Glutamatergic neuron (in vitro differentiated cells): ENCODE measurements at regions not wholly inside any gene's neighbourhood (a gene's known extent, or its start where the extent isn't known, plus 50 kb on each side); places are given as distances from the start of the nearest gene placed in this dataset.

Experiments used
- DNase-seq: peaks from one replicate; pipeline ENCODE4 v3.0.0; 2022
- H3K27ac Mint-ChIP-seq: one replicate; pipeline ENCODE4 v1.8.0; 2020; ENCODE audit warnings: mild to moderate bottlenecking, mixed read lengths, inconsistent platforms; ENCODE audit not compliant: unreplicated experiment
- H3K27me3 Mint-ChIP-seq: one replicate; pipeline ENCODE4 v1.8.0; 2020; ENCODE audit warnings: mild to moderate bottlenecking, moderate library complexity, mixed read lengths, inconsistent platforms; ENCODE audit not compliant: unreplicated experiment
- H3K36me3 Mint-ChIP-seq: one replicate; pipeline ENCODE4 v1.8.0; 2020; ENCODE audit warnings: mild to moderate bottlenecking, mixed read lengths, inconsistent platforms; ENCODE audit not compliant: unreplicated experiment
- H3K4me1 Mint-ChIP-seq: one replicate; pipeline ENCODE4 v1.8.0; 2020; ENCODE audit warnings: mild to moderate bottlenecking, low read depth, mixed read lengths, inconsistent platforms; ENCODE audit not compliant: unreplicated experiment
- H3K4me3 Mint-ChIP-seq: one replicate; pipeline ENCODE4 v1.8.0; 2020; ENCODE audit warnings: mild to moderate bottlenecking, mixed read lengths, inconsistent platforms; ENCODE audit not compliant: unreplicated experiment
- H3K9me3 Mint-ChIP-seq: one replicate; pipeline ENCODE4 v1.8.0; 2020; ENCODE audit warnings: mild to moderate bottlenecking, moderate library complexity, mixed read lengths, inconsistent platforms; ENCODE audit not compliant: unreplicated experiment
- CTCF ChIP-seq: fragments of 200-600 bp; sonication (generic); IDR thresholded peaks from one replicate; pipeline ENCODE4 v1.5.0; 2021; ENCODE audit not compliant: partially characterized antibody, unreplicated experiment

GRCh38 chr21:19941626-19942025 is 1056.6 kb upstream of the NCAM2 start:
- Mint-ChIP-seq H3K27ac (no peak overlapping the region), H3K27me3 (no peaks in the 10 kb centered on the region), H3K9me3 (peaks cover 3% of the 10 kb centered on the region), H3K4me1 (no peaks in the 10 kb centered on the region), H3K4me3 (no peak overlapping the region), H3K36me3 (no peaks in the 10 kb centered on the region)
- no peak for TF ChIP-seq CTCF
- no peak for DNase-seq

- Mint-ChIP-seq H3K27me3 (no peaks in the 10 kb centered on the region), H3K9me3 (no peaks in the 10 kb centered on the region), H3K36me3 (no peaks in the 10 kb centered on the region), H3K4me1 (no peaks in the 10 kb centered on the region), H3K4me3 (no peak overlapping the region), H3K27ac (no peak overlapping the region)
- no peak for DNase-seq
- TF ChIP-seq CTCF: no peak
Observed at GRCh38 chr21:19950347-19950746, 1047.9 kb upstream of the NCAM2 start.

- no peak for TF ChIP-seq CTCF
- DNase-seq: no peak
- Mint-ChIP-seq H3K36me3 (peaks cover 5% of the 10 kb centered on the region), H3K4me1 (no peaks in the 10 kb centered on the region), H3K27ac (no peak overlapping the region), H3K27me3 (peaks cover 2% of the 10 kb centered on the region), H3K9me3 (peaks cover 2% of the 10 kb centered on the region), H3K4me3 (no peak overlapping the region)
Observed at GRCh38 chr21:19969156-19969555, 1029.1 kb upstream of the NCAM2 start.

GRCh38 chr21:19981938-19982337 is 1016.3 kb upstream of the NCAM2 start:
- H3K9me3 Mint-ChIP-seq: no peaks in the 10 kb centered on the region
- DNase-seq: no peak
- H3K4me1 Mint-ChIP-seq: no peaks in the 10 kb centered on the region
- no peaks in the 10 kb centered on the region for H3K27me3 Mint-ChIP-seq
- no peaks in the 10 kb centered on the region for H3K36me3 Mint-ChIP-seq
- no peak for TF ChIP-seq CTCF
- H3K27ac Mint-ChIP-seq: no peak overlapping the region
- no peak overlapping the region for H3K4me3 Mint-ChIP-seq

GRCh38 chr21:19986396-19986795 is 1011.8 kb upstream of the NCAM2 start:
- DNase-seq: no peak
- Mint-ChIP-seq H3K27ac (no peak overlapping the region), H3K9me3 (peaks cover 2% of the 10 kb centered on the region), H3K4me1 (no peaks in the 10 kb centered on the region), H3K36me3 (no peaks in the 10 kb centered on the region), H3K27me3 (no peaks in the 10 kb centered on the region), H3K4me3 (no peak overlapping the region)
- TF ChIP-seq CTCF: no peak
